Panc1 (cell line): ENCODE measurements at regions not wholly inside any gene's neighbourhood (a gene's known extent, or its start where the extent isn't known, plus 50 kb on each side); places are given as distances from the start of the nearest gene placed in this dataset.

Experiments used
- ATAC-seq: fragments of 200-7000 bp; cut with Tn5 transposase; 2 replicates; pipeline ENCODE4 v1.9.1; 2020; ENCODE audit warnings: mild to moderate bottlenecking, moderate library complexity
- BruUV-seq: library from RNA; stranded (reverse); fragments of 400-500 nt; replicated peaks from 2 replicates; lab custom pipeline; 2021; lab: Mats Ljungman, UMichigan
- CTCF ChIA-PET: fragments of 300-600 bp; sonication (Branson Sonifier 250); formaldehyde crosslinking; loops from one replicate; lab custom pipeline; 2022; ENCODE audit warnings: antibody characterized with exemption; lab: Charles Lee
- POLR2A ChIA-PET: fragments of 300-600 bp; sonication (Branson Sonifier 250); formaldehyde crosslinking; loops from one replicate; lab custom pipeline; 2022; ENCODE audit warnings: antibody characterized with exemption; lab: Charles Lee
- DNase-seq: peaks from one replicate; pipeline ENCODE4 v3.0.0-alpha.2; 2010; ENCODE audit warnings: low read depth, low spot score
- H3K27ac ChIP-seq: 2 replicates; pipeline ENCODE4 v1.5.1; 2011; ENCODE audit warnings: mild to moderate bottlenecking, low read length, inconsistent platforms
- H3K27me3 ChIP-seq: fragments of 200-500 bp; sonication (Bioruptor generic); 2 replicates; pipeline ENCODE4 v1.6.0; 2014; ENCODE audit warnings: low read length, inconsistent platforms; ENCODE audit not compliant: control insufficient read depth, insufficient read depth
- H3K36me3 ChIP-seq: fragments of 200-500 bp; sonication (Bioruptor generic); 2 replicates; pipeline ENCODE4 v1.5.1; 2014; ENCODE audit warnings: inconsistent platforms, mild to moderate bottlenecking, low read length, moderate library complexity; ENCODE audit not compliant: control insufficient read depth, insufficient read depth
- H3K4me1 ChIP-seq: 2 replicates; pipeline ENCODE4 v1.5.1; 2011; ENCODE audit warnings: inconsistent platforms, mild to moderate bottlenecking, low read length, moderate library complexity; ENCODE audit not compliant: control insufficient read depth, insufficient read depth
- H3K4me3 ChIP-seq, 2 experiments: 2 replicates each; pipeline ENCODE4 v1.5.1; 2011 to 2012; ENCODE audit warnings: low read depth in 2 of 2, low read length in 2 of 2, mild to moderate bottlenecking in 2 of 2, inconsistent platforms in 1 of 2, moderate library complexity in 1 of 2
- H3K9me3 ChIP-seq: fragments of 200-500 bp; sonication (Bioruptor generic); 2 replicates; pipeline ENCODE4 v1.5.1; 2014; ENCODE audit warnings: low read depth, mild to moderate bottlenecking, inconsistent platforms, low read length, moderate library complexity; ENCODE audit not compliant: control insufficient read depth, insufficient read depth
- POLR2AphosphoS5 ChIP-seq: IDR thresholded peaks from 2 replicates; pipeline ENCODE4 v1.6.1; 2012; ENCODE audit warnings: mild to moderate bottlenecking, low read depth, low read length, moderate library complexity
- REST ChIP-seq, 2 experiments: IDR thresholded peaks; 2 replicates each; pipeline ENCODE4 v1.6.1; 2011 to 2012; ENCODE audit warnings: low read depth in 2 of 2, control low read depth in 1 of 2, low read length in 1 of 2, mild to moderate bottlenecking in 1 of 2, moderate library complexity in 1 of 2; ENCODE audit not compliant: insufficient read depth in 1 of 2
- SIN3A ChIP-seq: IDR thresholded peaks from 2 replicates; pipeline ENCODE4 v1.6.1; 2012; ENCODE audit warnings: low read depth, mild to moderate bottlenecking, low read length, moderate library complexity, borderline replicate concordance; ENCODE audit not compliant: insufficient read depth
- TCF7L2 ChIP-seq: IDR thresholded peaks from 2 replicates; pipeline ENCODE4 v1.6.1; 2011; ENCODE audit warnings: mild to moderate bottlenecking, low read depth, low read length, inconsistent platforms
- in situ Hi-C: cut with HindIII; loops from 2 replicates; pipeline ENCODE4 v1.10.0; 2016; ENCODE audit warnings: low sequenced_read_pairs, low pct_unique_long_range_greater_than_20kb
- intact Hi-C: fragments of 100-400 bp; cut with micrococcal nuclease; formaldehyde crosslinking; loops from one replicate; pipeline ENCODE4 v1.10.0; 2022; ENCODE audit not compliant: unreplicated experiment
- TF ChIP-seq, protein P1 (sequence below): fragments of 450-650 bp; IDR thresholded peaks from 2 replicates; pipeline ENCODE4 v1.5.1; 2017; ENCODE audit warnings: mild to moderate bottlenecking

DNA sequence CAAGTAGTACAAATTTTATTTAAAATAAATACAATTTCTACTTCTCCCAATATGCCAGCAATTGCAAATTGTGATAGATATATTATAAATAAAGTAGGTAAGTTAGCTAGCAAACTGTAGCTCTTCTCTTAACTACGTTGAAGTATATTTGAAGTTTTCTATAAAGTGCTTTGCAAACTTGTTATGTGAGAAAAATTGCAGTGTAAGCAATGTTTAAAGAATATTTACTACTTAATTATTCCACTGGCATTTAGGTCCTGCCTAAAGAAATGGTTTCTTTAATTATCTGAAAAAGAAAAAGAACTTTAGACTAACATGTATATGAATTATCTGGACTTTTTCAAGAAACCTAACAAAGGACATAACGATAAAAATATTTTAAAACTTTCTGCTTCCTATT lies 1350.0 kb upstream of the CDH9 start:
- Histone ChIP-seq H3K36me3 (no peaks in the 10 kb centered on the region), H3K27ac (no peak overlapping the region), H3K9me3 (no peaks in the 10 kb centered on the region), H3K4me3 (no peak overlapping the region), H3K27me3 (no peaks in the 10 kb centered on the region), H3K4me1 (no peaks in the 10 kb centered on the region)
- intact Hi-C loops: no loop called here
- BruUV-seq: no TSS peak
- ATAC-seq (no peak), DNase-seq (no peak)
- POLR2A ChIA-PET: no interaction called here
- no peak for TF ChIP-seq POLR2AphosphoS5
- in situ Hi-C loops: no loop called here
- CTCF ChIA-PET: no interaction called here

GRCh38 chr5:28386712-28387111 lies 1348.3 kb upstream of the CDH9 start:
- CTCF ChIA-PET: no interaction called here
- intact Hi-C loops: no loop called here
- Histone ChIP-seq H3K27me3 (no peaks in the 10 kb centered on the region), H3K4me1 (no peaks in the 10 kb centered on the region), H3K4me3 (no peak overlapping the region), H3K27ac (no peak overlapping the region), H3K9me3 (no peaks in the 10 kb centered on the region), H3K36me3 (no peaks in the 10 kb centered on the region)
- BruUV-seq: no TSS peak
- no peak for DNase-seq
- POLR2A ChIA-PET: no interaction called here
- TF ChIP-seq REST (IDR thresholded peaks at IDR 0.05; ENCODE audit: insufficient read depth in 1 of 2, low read depth in 2 of 2, low read length in 1 of 2): no peak
- TF ChIP-seq, protein P1, sequence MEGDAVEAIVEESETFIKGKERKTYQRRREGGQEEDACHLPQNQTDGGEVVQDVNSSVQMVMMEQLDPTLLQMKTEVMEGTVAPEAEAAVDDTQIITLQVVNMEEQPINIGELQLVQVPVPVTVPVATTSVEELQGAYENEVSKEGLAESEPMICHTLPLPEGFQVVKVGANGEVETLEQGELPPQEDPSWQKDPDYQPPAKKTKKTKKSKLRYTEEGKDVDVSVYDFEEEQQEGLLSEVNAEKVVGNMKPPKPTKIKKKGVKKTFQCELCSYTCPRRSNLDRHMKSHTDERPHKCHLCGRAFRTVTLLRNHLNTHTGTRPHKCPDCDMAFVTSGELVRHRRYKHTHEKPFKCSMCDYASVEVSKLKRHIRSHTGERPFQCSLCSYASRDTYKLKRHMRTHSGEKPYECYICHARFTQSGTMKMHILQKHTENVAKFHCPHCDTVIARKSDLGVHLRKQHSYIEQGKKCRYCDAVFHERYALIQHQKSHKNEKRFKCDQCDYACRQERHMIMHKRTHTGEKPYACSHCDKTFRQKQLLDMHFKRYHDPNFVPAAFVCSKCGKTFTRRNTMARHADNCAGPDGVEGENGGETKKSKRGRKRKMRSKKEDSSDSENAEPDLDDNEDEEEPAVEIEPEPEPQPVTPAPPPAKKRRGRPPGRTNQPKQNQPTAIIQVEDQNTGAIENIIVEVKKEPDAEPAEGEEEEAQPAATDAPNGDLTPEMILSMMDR: no peak
- TF ChIP-seq SIN3A: no peak
- TF ChIP-seq POLR2AphosphoS5: no peak
- no peak for TF ChIP-seq TCF7L2
- no peak for ATAC-seq
- in situ Hi-C loops: no loop called here

GRCh38 chr5:28380167-28380566 lies 1341.8 kb upstream of the CDH9 start:
- intact Hi-C loops: no loop called here
- no peak for DNase-seq
- ChIA-PET CTCF (no interaction called here), POLR2A (no interaction called here)
- H3K4me1 ChIP-seq: no peaks in the 10 kb centered on the region
- in situ Hi-C loops: no loop called here
- no peak for TF ChIP-seq REST (IDR thresholded peaks at IDR 0.05; ENCODE audit: insufficient read depth in 1 of 2, low read depth in 2 of 2, low read length in 1 of 2)
- TF ChIP-seq SIN3A: no peak
- no peak for TF ChIP-seq TCF7L2
- no peak for TF ChIP-seq POLR2AphosphoS5
- TF ChIP-seq, protein P1: no peak
- no peak overlapping the region for H3K27ac ChIP-seq
- no peaks in the 10 kb centered on the region for H3K27me3 ChIP-seq
- no peak for ATAC-seq
- BruUV-seq: no TSS peak
- H3K36me3 ChIP-seq: no peaks in the 10 kb centered on the region
- no peak overlapping the region for H3K4me3 ChIP-seq
- no peaks in the 10 kb centered on the region for H3K9me3 ChIP-seq
